Transverse colon (tissue), 4 donors: ENCODE measurements at regions not wholly inside any gene's neighbourhood (a gene's known extent, or its start where the extent isn't known, plus 50 kb on each side); places are given as distances from the start of the nearest gene placed in this dataset.

Source experiments
- CTCF ChIP-seq, 5 experiments: fragments of 200-600 bp in 3 of 5; fragments of 450-650 bp in 2 of 5; sonication (generic) in 3 of 5; IDR thresholded peaks; 1 replicate in 2 of 5; 2 replicates in 3 of 5; pipeline ENCODE4 v1.5.1; 2016 to 2017; ENCODE audit warnings: antibody characterized with exemption in 5 of 5, inconsistent platforms in 3 of 5, mild to moderate bottlenecking in 2 of 5, moderate library complexity in 1 of 5
- POLR2A ChIP-seq: fragments of 450-650 bp; IDR thresholded peaks from one replicate; pipeline ENCODE4 v1.6.1; 2016; ENCODE audit warnings: antibody characterized with exemption, mild to moderate bottlenecking, moderate library complexity
- POLR2AphosphoS5 ChIP-seq, 3 donors: sonication (generic); formaldehyde crosslinking; IDR thresholded peaks; one replicate each; pipeline ENCODE4 v1.6.1; 2016; ENCODE audit warnings: antibody characterized with exemption in 3 of 3

GRCh38 chr2:241948299-241948897 lies 78.9 kb downstream of the RTP5 start:
- TF ChIP-seq CTCF (IDR thresholded peaks at IDR 0.05) (no peak), POLR2AphosphoS5 (IDR thresholded peaks at IDR 0.05) (no peak), POLR2A (no peak)
